ENCODE measurements at regions not wholly inside any gene's neighbourhood (a gene's known extent, or its start where the extent isn't known, plus 50 kb on each side); places are given as distances from the start of the nearest gene placed in this dataset.

DNA sequence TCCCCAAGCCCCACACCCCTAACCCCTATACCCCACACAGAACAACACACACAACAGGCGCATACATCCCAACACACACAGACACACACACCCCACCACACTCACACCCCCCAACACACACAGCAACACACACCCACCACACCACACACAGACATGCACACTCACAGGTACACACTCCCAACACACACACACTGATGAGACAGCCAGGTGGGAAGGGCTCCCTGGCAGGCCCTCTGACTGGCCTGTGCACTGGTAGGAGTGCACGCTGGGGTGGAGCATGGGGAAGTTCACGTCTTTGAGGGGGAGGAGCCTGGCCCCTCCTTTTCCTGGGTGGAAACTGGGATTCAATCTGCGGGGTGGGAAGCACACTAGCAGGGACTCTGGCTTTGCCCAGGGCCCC, 116.7 kb downstream of the RHOU start:
- ChIA-PET CTCF (no interaction called here), POLR2A (no interaction called here)
- TF ChIP-seq, protein P1, sequence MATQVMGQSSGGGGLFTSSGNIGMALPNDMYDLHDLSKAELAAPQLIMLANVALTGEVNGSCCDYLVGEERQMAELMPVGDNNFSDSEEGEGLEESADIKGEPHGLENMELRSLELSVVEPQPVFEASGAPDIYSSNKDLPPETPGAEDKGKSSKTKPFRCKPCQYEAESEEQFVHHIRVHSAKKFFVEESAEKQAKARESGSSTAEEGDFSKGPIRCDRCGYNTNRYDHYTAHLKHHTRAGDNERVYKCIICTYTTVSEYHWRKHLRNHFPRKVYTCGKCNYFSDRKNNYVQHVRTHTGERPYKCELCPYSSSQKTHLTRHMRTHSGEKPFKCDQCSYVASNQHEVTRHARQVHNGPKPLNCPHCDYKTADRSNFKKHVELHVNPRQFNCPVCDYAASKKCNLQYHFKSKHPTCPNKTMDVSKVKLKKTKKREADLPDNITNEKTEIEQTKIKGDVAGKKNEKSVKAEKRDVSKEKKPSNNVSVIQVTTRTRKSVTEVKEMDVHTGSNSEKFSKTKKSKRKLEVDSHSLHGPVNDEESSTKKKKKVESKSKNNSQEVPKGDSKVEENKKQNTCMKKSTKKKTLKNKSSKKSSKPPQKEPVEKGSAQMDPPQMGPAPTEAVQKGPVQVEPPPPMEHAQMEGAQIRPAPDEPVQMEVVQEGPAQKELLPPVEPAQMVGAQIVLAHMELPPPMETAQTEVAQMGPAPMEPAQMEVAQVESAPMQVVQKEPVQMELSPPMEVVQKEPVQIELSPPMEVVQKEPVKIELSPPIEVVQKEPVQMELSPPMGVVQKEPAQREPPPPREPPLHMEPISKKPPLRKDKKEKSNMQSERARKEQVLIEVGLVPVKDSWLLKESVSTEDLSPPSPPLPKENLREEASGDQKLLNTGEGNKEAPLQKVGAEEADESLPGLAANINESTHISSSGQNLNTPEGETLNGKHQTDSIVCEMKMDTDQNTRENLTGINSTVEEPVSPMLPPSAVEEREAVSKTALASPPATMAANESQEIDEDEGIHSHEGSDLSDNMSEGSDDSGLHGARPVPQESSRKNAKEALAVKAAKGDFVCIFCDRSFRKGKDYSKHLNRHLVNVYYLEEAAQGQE (IDR thresholded peaks at IDR 0.05; ENCODE audit: insufficient read depth in 1 of 2, low read depth in 2 of 2, low read length in 1 of 2) = no peak
- TF ChIP-seq POLR2AphosphoS5 (IDR thresholded peaks at IDR 0.05; ENCODE audit: low read depth, low read length) (no peak), SIN3A (IDR thresholded peaks at IDR 0.05; ENCODE audit: borderline replicate concordance, insufficient read depth, low read depth, low read length) (no peak), TCF7L2 (IDR thresholded peaks at IDR 0.05; ENCODE audit: low read depth, low read length) (no peak)
- TF ChIP-seq, protein P2, sequence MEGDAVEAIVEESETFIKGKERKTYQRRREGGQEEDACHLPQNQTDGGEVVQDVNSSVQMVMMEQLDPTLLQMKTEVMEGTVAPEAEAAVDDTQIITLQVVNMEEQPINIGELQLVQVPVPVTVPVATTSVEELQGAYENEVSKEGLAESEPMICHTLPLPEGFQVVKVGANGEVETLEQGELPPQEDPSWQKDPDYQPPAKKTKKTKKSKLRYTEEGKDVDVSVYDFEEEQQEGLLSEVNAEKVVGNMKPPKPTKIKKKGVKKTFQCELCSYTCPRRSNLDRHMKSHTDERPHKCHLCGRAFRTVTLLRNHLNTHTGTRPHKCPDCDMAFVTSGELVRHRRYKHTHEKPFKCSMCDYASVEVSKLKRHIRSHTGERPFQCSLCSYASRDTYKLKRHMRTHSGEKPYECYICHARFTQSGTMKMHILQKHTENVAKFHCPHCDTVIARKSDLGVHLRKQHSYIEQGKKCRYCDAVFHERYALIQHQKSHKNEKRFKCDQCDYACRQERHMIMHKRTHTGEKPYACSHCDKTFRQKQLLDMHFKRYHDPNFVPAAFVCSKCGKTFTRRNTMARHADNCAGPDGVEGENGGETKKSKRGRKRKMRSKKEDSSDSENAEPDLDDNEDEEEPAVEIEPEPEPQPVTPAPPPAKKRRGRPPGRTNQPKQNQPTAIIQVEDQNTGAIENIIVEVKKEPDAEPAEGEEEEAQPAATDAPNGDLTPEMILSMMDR (IDR thresholded peaks at IDR 0.05) = no peak
- Histone ChIP-seq H3K27ac (ENCODE audit: low read length) (no peak overlapping the region), H3K4me1 (ENCODE audit: control insufficient read depth, insufficient read depth, low read length) (no peaks in the 10 kb centered on the region; the same call in 1 of the 2 replicates), H3K9me3 (ENCODE audit: control insufficient read depth, insufficient read depth, low read depth, low read length) (no peaks in the 10 kb centered on the region), H3K4me3 (ENCODE audit: low read depth in 2 of 2, low read length in 2 of 2) (no peak overlapping the region), H3K27me3 (ENCODE audit: control insufficient read depth, insufficient read depth, low read length) (no peaks in the 10 kb centered on the region), H3K36me3 (ENCODE audit: control insufficient read depth, insufficient read depth, low read length) (no peaks in the 10 kb centered on the region)
- no peak for ATAC-seq
- DNase-seq (ENCODE audit: low read depth, low spot score) = no peak
- in situ Hi-C loops (cut with HindIII; ENCODE audit: low pct_unique_long_range_greater_than_20kb, low sequenced_read_pairs) (no loop called here), intact Hi-C loops (cut with micrococcal nuclease; ENCODE audit: unreplicated experiment) (no loop called here)
- no TSS peak for BruUV-seq (replicated peaks)

- CTCF ChIA-PET = no interaction called here
- no peak overlapping the region for H3K4me3 ChIP-seq (ENCODE audit: low read depth in 2 of 2, low read length in 2 of 2)
- BruUV-seq (replicated peaks) = no TSS peak
- ATAC-seq (no peak), DNase-seq (ENCODE audit: low read depth, low spot score) (no peak)
- no peaks in the 10 kb centered on the region; the same call in 1 of the 2 replicates for H3K4me1 ChIP-seq (ENCODE audit: control insufficient read depth, insufficient read depth, low read length)
- H3K9me3 ChIP-seq (ENCODE audit: control insufficient read depth, insufficient read depth, low read depth, low read length) = no peaks in the 10 kb centered on the region
- POLR2A ChIA-PET = no interaction called here
- no peak overlapping the region for H3K27ac ChIP-seq (ENCODE audit: low read length)
- in situ Hi-C loops (cut with HindIII; ENCODE audit: low pct_unique_long_range_greater_than_20kb, low sequenced_read_pairs) = no loop called here
- no peak for TF ChIP-seq SIN3A (IDR thresholded peaks at IDR 0.05; ENCODE audit: borderline replicate concordance, insufficient read depth, low read depth, low read length)
- no peak for TF ChIP-seq TCF7L2 (IDR thresholded peaks at IDR 0.05; ENCODE audit: low read depth, low read length)
- no peak for TF ChIP-seq POLR2AphosphoS5 (IDR thresholded peaks at IDR 0.05; ENCODE audit: low read depth, low read length)
- TF ChIP-seq, protein P1 (IDR thresholded peaks at IDR 0.05; ENCODE audit: insufficient read depth in 1 of 2, low read depth in 2 of 2, low read length in 1 of 2) = no peak
- TF ChIP-seq, protein P2 (IDR thresholded peaks at IDR 0.05) = no peak
- intact Hi-C loops (cut with micrococcal nuclease; ENCODE audit: unreplicated experiment) = no loop called here
- no peaks in the 10 kb centered on the region for H3K27me3 ChIP-seq (ENCODE audit: control insufficient read depth, insufficient read depth, low read length)
- no peaks in the 10 kb centered on the region for H3K36me3 ChIP-seq (ENCODE audit: control insufficient read depth, insufficient read depth, low read length)
Measured at GRCh38 chr1:228852511-228853088, 117.3 kb downstream of the RHOU start.

Data from Panc1 (cell line).